K562 (cell line): ENCODE measurements at regions not wholly inside any gene's neighbourhood (a gene's known extent, or its start where the extent isn't known, plus 50 kb on each side); places are given as distances from the start of the nearest gene placed in this dataset.
A peak's percentile ranks its signal among the peaks of the same experiment; 100 is the strongest.

Experiments used
- ATAC-seq: fragments of 200-7000 bp; cut with Tn5 transposase; 3 replicates; pipeline ENCODE4 v1.9.1; 2020; ENCODE audit warnings: moderate library complexity
- BruUV-seq: library from RNA; stranded (reverse); fragments of 400-500 nt; replicated peaks from 2 replicates; lab custom pipeline; 2021; lab: Mats Ljungman, UMichigan
- CTCF ChIA-PET: fragments of 300-600 bp; formaldehyde crosslinking; extraction: SDS; loops from one replicate; lab custom pipeline; 2021; ENCODE audit warnings: low intra/inter-chr PET ratio; lab: Yijun Ruan, JAX
- POLR2A ChIA-PET: fragments of 300-600, 350-650 bp; sonication (Branson Sonifier 250); formaldehyde crosslinking; extraction: SDS; loops from one replicate; lab custom pipeline; 2021; ENCODE audit warnings: antibody characterized with exemption, inconsistent platforms; lab: Yijun Ruan, JAX
- DNase-seq, 4 experiments: peaks; one replicate each; pipeline versions ENCODE4 v3.0.0 to v3.0.0-alpha.2; 2011 to 2018; ENCODE audit warnings: low spot score in 3 of 4, mixed read lengths in 3 of 4; ENCODE audit errors: extremely low read depth in 1 of 4
- FAIRE-seq: peaks from 2 replicates; lab custom pipeline; 2011; peaks lifted over from hg19 to GRCh38; lab: Jason Lieb, UNC
- H2AFZ ChIP-seq: 2 replicates; pipeline ENCODE4 v1.6.0; 2011; ENCODE audit warnings: low read depth, low read length, control low read depth, inconsistent platforms
- H3K27ac ChIP-seq: fragments of 200-600 bp; 3 replicates; pipeline ENCODE4 v1.8.0; 2011; ENCODE audit warnings: low read depth, mild to moderate bottlenecking, control low read depth, inconsistent platforms, low read length, moderate library complexity, mixed read lengths; ENCODE audit errors: extremely low read depth
- H3K27me3 ChIP-seq, 2 experiments: fragments of 300-600 bp in 1 of 2; 2 replicates in 1 of 2; 3 replicates in 1 of 2; pipeline versions ENCODE4 v1.6.0 to v1.8.0; 2011; ENCODE audit warnings: inconsistent platforms in 2 of 2, low read length in 2 of 2, mild to moderate bottlenecking in 1 of 2, mixed read lengths in 1 of 2, moderate library complexity in 1 of 2; ENCODE audit not compliant: control insufficient read depth in 2 of 2, insufficient read depth in 2 of 2
- H3K36me3 ChIP-seq: fragments of 300-600 bp; 3 replicates; pipeline ENCODE4 v1.8.0; 2011; ENCODE audit warnings: mild to moderate bottlenecking, low read length, inconsistent platforms; ENCODE audit not compliant: control insufficient read depth, insufficient read depth
- H3K4me1 ChIP-seq, 2 experiments: fragments of 200-600 bp in 1 of 2; replicated peaks in 1 of 2; 2 replicates in 1 of 2; 3 replicates in 1 of 2; pipeline versions ENCODE4 v1.5.1 to v1.8.0; 2011; ENCODE audit warnings: inconsistent platforms in 2 of 2, low read length in 2 of 2, mild to moderate bottlenecking in 1 of 2, mixed read lengths in 1 of 2, moderate library complexity in 1 of 2; ENCODE audit not compliant: control insufficient read depth in 2 of 2, insufficient read depth in 2 of 2
- H3K4me2 ChIP-seq: 2 replicates; pipeline ENCODE4 v1.6.1; 2011; ENCODE audit warnings: low read length, control low read depth, inconsistent platforms, mixed read lengths; ENCODE audit not compliant: insufficient read depth
- H3K4me3 ChIP-seq: fragments of 200-600 bp; sonication (generic), shearing (Covaris generic); 2 replicates; pipeline ENCODE4 v1.5.1; 2016; ENCODE audit warnings: control low read depth, inconsistent platforms
- H3K79me2 ChIP-seq: fragments of 200-600 bp; 3 replicates; pipeline ENCODE4 v1.8.0; 2011; ENCODE audit warnings: low read length, inconsistent platforms; ENCODE audit not compliant: control insufficient read depth, insufficient read depth
- H3K9ac ChIP-seq, 2 experiments: 2 replicates each; pipeline versions ENCODE4 v1.6.0 to v1.6.1; 2011; ENCODE audit warnings: low read depth in 2 of 2, low read length in 2 of 2, control low read depth in 1 of 2, inconsistent platforms in 1 of 2, mild to moderate bottlenecking in 1 of 2, mixed read lengths in 1 of 2; ENCODE audit not compliant: insufficient read depth in 1 of 2
- H3K9me1 ChIP-seq: one replicate; pipeline ENCODE4 v1.6.0; 2011; ENCODE audit warnings: inconsistent platforms, mild to moderate bottlenecking, low read length, moderate library complexity; ENCODE audit not compliant: control insufficient read depth, insufficient read depth
- H3K9me3 ChIP-seq: replicated peaks from 2 replicates; pipeline ENCODE4 v1.5.1; 2011; ENCODE audit warnings: low read depth, low read length, inconsistent platforms; ENCODE audit not compliant: control insufficient read depth, insufficient read depth
- H4K20me1 ChIP-seq: replicated peaks from 2 replicates; pipeline ENCODE4 v1.6.1; 2011; ENCODE audit warnings: low read length, inconsistent platforms, mixed read lengths; ENCODE audit not compliant: control insufficient read depth, insufficient read depth
- BCOR ChIP-seq: fragments of 450-650 bp; IDR thresholded peaks from 2 replicates; pipeline ENCODE4 v1.6.1; 2016
- CHAMP1 ChIP-seq: fragments of 450-650 bp; IDR thresholded peaks from 2 replicates; pipeline ENCODE4 v1.6.1; 2016; ENCODE audit warnings: mild to moderate bottlenecking
- FOSL1 ChIP-seq: fragments of 200-800 bp; sonication (Bioruptor generic); conservative IDR thresholded peaks from 2 replicates; pipeline ENCODE4 v1.6.1; 2016; ENCODE audit warnings: missing genetic modification characterization, missing compliant biosample characterization
- KLF13 ChIP-seq: fragments of 450-650 bp; IDR thresholded peaks from 2 replicates; pipeline ENCODE4 v1.6.1; 2016; ENCODE audit warnings: missing genetic modification characterization, low read depth, mild to moderate bottlenecking, missing compliant biosample characterization, moderate library complexity, borderline replicate concordance
- MCM3 ChIP-seq: fragments of 450-650 bp; IDR thresholded peaks from 2 replicates; pipeline ENCODE4 v1.6.1; 2016
- MED1 ChIP-seq: sonication (generic); formaldehyde crosslinking; IDR thresholded peaks from 2 replicates; pipeline ENCODE4 v1.8.1; 2023; ENCODE audit warnings: missing genetic modification reagents, borderline replicate concordance
- PRDM10 ChIP-seq: fragments of 450-650 bp; IDR thresholded peaks from 2 replicates; pipeline ENCODE4 v1.6.1; 2018; ENCODE audit not compliant: partially characterized antibody
- PRMT5 ChIP-seq: sonication (generic); formaldehyde crosslinking; IDR thresholded peaks from 2 replicates; pipeline ENCODE4 v1.5.0; 2020; ENCODE audit warnings: missing genetic modification reagents
- SAP30 ChIP-seq: fragments of 200-600 bp; sonication (generic); IDR thresholded peaks from 2 replicates; pipeline ENCODE4 v1.6.1; 2012; ENCODE audit warnings: borderline replicate concordance, low read depth, mild to moderate bottlenecking, moderate library complexity, low read length, control low read depth, inconsistent platforms; ENCODE audit not compliant: insufficient read depth, poor library complexity, severe bottlenecking
- TCFL5 ChIP-seq: fragments of 250-450 bp; sonication (Bioruptor Pico); conservative IDR thresholded peaks from 2 replicates; pipeline ENCODE4 v1.6.1; 2021; ENCODE audit warnings: mild to moderate bottlenecking, moderate library complexity, matching md5 sums
- TEAD1 ChIP-seq, 2 experiments: fragments of 450-650 bp in 1 of 2; sonication (generic) in 1 of 2; formaldehyde crosslinking; IDR thresholded peaks; 2 replicates each; pipeline versions ENCODE4 v1.4.0 to v1.8.0; 2020 to 2022; ENCODE audit warnings: mild to moderate bottlenecking in 2 of 2, missing genetic modification reagents in 1 of 2
- ZNF121 ChIP-seq: sonication (generic); formaldehyde crosslinking; conservative IDR thresholded peaks from 2 replicates; pipeline ENCODE4 v1.8.0; 2022; ENCODE audit warnings: missing genetic modification reagents
- ZNF124 ChIP-seq: sonication (generic); formaldehyde crosslinking; IDR thresholded peaks from 2 replicates; pipeline ENCODE4 v1.8.1; 2022; ENCODE audit warnings: missing genetic modification reagents
- ZNF253 ChIP-seq: fragments of 250-450 bp; sonication (Bioruptor Pico); conservative IDR thresholded peaks from 2 replicates; pipeline ENCODE4 v1.6.1; 2021; ENCODE audit warnings: mild to moderate bottlenecking
- ZNF316 ChIP-seq: fragments of 450-650 bp; IDR thresholded peaks from 2 replicates; pipeline ENCODE4 v1.6.1; 2016
- ZNF561 ChIP-seq: fragments of 450-650 bp; formaldehyde crosslinking; conservative IDR thresholded peaks from 2 replicates; pipeline ENCODE4 v1.4.0; 2020; ENCODE audit warnings: mild to moderate bottlenecking, moderate library complexity
- WGBS: fragments of 100-300 bp; shearing (Covaris generic); methylation state at CpG from one replicate; pipeline ENCODE4 v1.1.6; 2016; ENCODE audit warnings: low coverage, mixed read lengths; ENCODE audit not compliant: insufficient coverage; ENCODE audit errors: missing lambda C conversion rate; 5-methylcytosine and 5-hydroxymethylcytosine counted together
- in situ Hi-C: fragments of 300-500 bp; cut with MboI; formaldehyde crosslinking; loops from 4 replicates; pipeline ENCODE4 v1.15.0; 2018; ENCODE audit warnings: inconsistent platforms, mixed read lengths
- intact Hi-C: fragments of 100-400 bp; cut with micrococcal nuclease; formaldehyde crosslinking; loops from 2 replicates; pipeline ENCODE4 v1.14.2; 2022
- TF ChIP-seq, protein P1 (sequence below): fragments of 450-650 bp; formaldehyde crosslinking; IDR thresholded peaks from 2 replicates; pipeline ENCODE4 v1.4.0; 2020; ENCODE audit warnings: mild to moderate bottlenecking, mixed read lengths

- Histone ChIP-seq H3K36me3 (no peaks in the 10 kb centered on the region), H3K79me2 (no peaks in the 10 kb centered on the region), H3K4me2 (no peak overlapping the region), H3K9me3 (no peaks in the 10 kb centered on the region), H3K27me3 (no peaks in the 10 kb centered on the region), H3K4me1 (no peaks in the 10 kb centered on the region), H2AFZ (no peak overlapping the region), H3K9ac (no peak overlapping the region), H4K20me1 (no peaks in the 10 kb centered on the region), H3K27ac (no peak overlapping the region), H3K9me1 (no peaks in the 10 kb centered on the region), H3K4me3 (no peak overlapping the region)
- CTCF ChIA-PET: no interaction called here
- BruUV-seq: no TSS peak
- POLR2A ChIA-PET: no interaction called here
- TF ChIP-seq KLF13 (tag) (no peak), PRDM10 (no peak), SAP30 (no peak), ZNF561 (no peak), MED1 (CRISPR knock-in tag) (no peak), CHAMP1 (no peak), ZNF124 (CRISPR knock-in tag) (no peak), ZNF121 (CRISPR knock-in tag) (no peak), ZNF253 (CRISPR knock-in tag) (no peak), ZNF316 (no peak), PRMT5 (no peak), TCFL5 (no peak), FOSL1 (tag) (no peak), TEAD1 (CRISPR knock-in tag; IDR thresholded peaks at IDR 0.05) (no peak), MCM3 (no peak), BCOR (no peak)
- TF ChIP-seq, protein P1, sequence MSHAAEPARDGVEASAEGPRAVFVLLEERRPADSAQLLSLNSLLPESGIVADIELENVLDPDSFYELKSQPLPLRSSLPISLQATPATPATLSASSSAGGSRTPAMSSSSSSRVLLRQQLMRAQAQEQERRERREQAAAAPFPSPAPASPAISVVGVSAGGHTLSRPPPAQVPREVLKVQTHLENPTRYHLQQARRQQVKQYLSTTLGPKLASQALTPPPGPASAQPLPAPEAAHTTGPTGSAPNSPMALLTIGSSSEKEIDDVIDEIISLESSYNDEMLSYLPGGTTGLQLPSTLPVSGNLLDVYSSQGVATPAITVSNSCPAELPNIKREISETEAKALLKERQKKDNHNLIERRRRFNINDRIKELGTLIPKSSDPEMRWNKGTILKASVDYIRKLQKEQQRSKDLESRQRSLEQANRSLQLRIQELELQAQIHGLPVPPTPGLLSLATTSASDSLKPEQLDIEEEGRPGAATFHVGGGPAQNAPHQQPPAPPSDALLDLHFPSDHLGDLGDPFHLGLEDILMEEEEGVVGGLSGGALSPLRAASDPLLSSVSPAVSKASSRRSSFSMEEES (CRISPR knock-in tag): no peak
- FAIRE-seq: no peak
- in situ Hi-C loops: no loop called here
- intact Hi-C loops: no loop called here
- peak in 2 of 4 experiments; percentile 5 to 8 for DNase-seq
- WGBS: 0% methylated on average over 6 of the region's 6 CpGs
- no peak for ATAC-seq
These were observed 511.0 kb downstream of the TMEM121 start for GRCh38 chr14:106037380-106037779.
